ENCODE measurements at regions not wholly inside any gene's neighbourhood (a gene's known extent, or its start where the extent isn't known, plus 50 kb on each side); places are given as distances from the start of the nearest gene placed in this dataset.
"Not testable (repeated sequence)": the region's sequence is repeated elsewhere in the genome, so short reads cannot be mapped to it uniquely, and the experiment has no call there.

GRCh38 chr5:158586054-158586453, 513.7 kb downstream of the EBF1 start:
- H3K9me3 ChIP-seq: peaks cover 0 to 5% (median 0%) of the 10 kb centered on the region in 3 donors
- intact Hi-C loops (cut with DNase I; ENCODE audit: low total_unique reads): no loop called here
- no peaks in the 10 kb centered on the region for H3K36me3 ChIP-seq
- DNase-seq: no peak
- no peak overlapping the region for H3K27ac ChIP-seq
- no peaks in the 10 kb centered on the region for H3K27me3 ChIP-seq
- no peak for TF ChIP-seq CTCF (IDR thresholded peaks at IDR 0.05)
- H3K4me3 ChIP-seq: no peak overlapping the region
- peaks cover 0 to 9% (median 6%) of the 10 kb centered on the region in 4 donors for H3K4me1 ChIP-seq

- intact Hi-C loops (cut with DNase I; ENCODE audit: low total_unique reads); H3K27ac ChIP-seq; DNase-seq; H3K27me3 ChIP-seq; H3K36me3 ChIP-seq; H3K4me3 ChIP-seq; H3K4me1 ChIP-seq: not testable (repeated sequence)
- H3K9me3 ChIP-seq: peaks cover 0 to 18% (median 0%) of the 10 kb centered on the region in 3 donors
These were observed 517.0 kb downstream of the EBF1 start for GRCh38 chr5:158582669-158583068.

GRCh38 chr5:158573829-158574228, 525.9 kb downstream of the EBF1 start:
- Histone ChIP-seq H3K9me3 (peaks cover 0 to 19% (median 7%) of the 10 kb centered on the region in 3 donors), H3K4me1 (no peaks in the 10 kb centered on the region), H3K36me3 (no peaks in the 10 kb centered on the region), H3K27me3 (no peaks in the 10 kb centered on the region), H3K4me3 (no peak overlapping the region), H3K27ac (no peak overlapping the region)
- intact Hi-C loops (cut with DNase I; ENCODE audit: low total_unique reads): no loop called here
- DNase-seq: no peak
- no peak for TF ChIP-seq CTCF (IDR thresholded peaks at IDR 0.05)

GRCh38 chr5:158570502-158570901, 529.2 kb downstream of the EBF1 start:
- no peak for TF ChIP-seq CTCF (IDR thresholded peaks at IDR 0.05)
- intact Hi-C loops (cut with DNase I; ENCODE audit: low total_unique reads): no loop called here
- DNase-seq: no peak
- H3K36me3 ChIP-seq: no peaks in the 10 kb centered on the region
- no peaks in the 10 kb centered on the region for H3K4me1 ChIP-seq
- H3K27ac ChIP-seq: no peak overlapping the region
- no peaks in the 10 kb centered on the region for H3K9me3 ChIP-seq
- H3K4me3 ChIP-seq: no peak overlapping the region
- no peaks in the 10 kb centered on the region for H3K27me3 ChIP-seq

- H3K4me3 ChIP-seq: no peak overlapping the region
- no peak overlapping the region for H3K27ac ChIP-seq
- H3K27me3 ChIP-seq: no peaks in the 10 kb centered on the region
- H3K9me3 ChIP-seq: no peaks in the 10 kb centered on the region
- no peak for DNase-seq
- no peaks in the 10 kb centered on the region for H3K36me3 ChIP-seq
- intact Hi-C loops (cut with DNase I; ENCODE audit: low total_unique reads): no loop called here
- TF ChIP-seq CTCF (IDR thresholded peaks at IDR 0.05): no peak
- no peaks in the 10 kb centered on the region for H3K4me1 ChIP-seq
These were observed 530.2 kb downstream of the EBF1 start for GRCh38 chr5:158569534-158569933.

GRCh38 chr5:158565017-158565789, 534.5 kb downstream of the EBF1 start:
- no peak overlapping the region for H3K27ac ChIP-seq

More at GRCh38 chr5:158565017-158565789, 534.5 kb downstream of the EBF1 start:
- Histone ChIP-seq H3K4me1 (no peaks in the 10 kb centered on the region), H3K9me3 (no peaks in the 10 kb centered on the region), H3K27me3 (no peaks in the 10 kb centered on the region), H3K36me3 (no peaks in the 10 kb centered on the region), H3K4me3 (no peak overlapping the region)
- intact Hi-C loops (cut with DNase I; ENCODE audit: low total_unique reads): no loop called here
- no peak for TF ChIP-seq CTCF (IDR thresholded peaks at IDR 0.05)
- no peak for DNase-seq

Measured in tibial artery (tissue), 4 donors.